Mammary epithelial cell (primary cell): ENCODE measurements at regions not wholly inside any gene's neighbourhood (a gene's known extent, or its start where the extent isn't known, plus 50 kb on each side); places are given as distances from the start of the nearest gene placed in this dataset.

Experiments used
- CTCF ChIP-seq, 2 donors: IDR thresholded peaks in 1 of 2; conservative IDR thresholded peaks in 1 of 2; 2 replicates each; pipeline ENCODE4 v1.5.1; 2011 to 2012; ENCODE audit warnings: inconsistent platforms in 2 of 2, low read length in 2 of 2, mild to moderate bottlenecking in 2 of 2, control low read depth in 1 of 2, low read depth in 1 of 2; ENCODE audit not compliant: insufficient read depth in 1 of 2; ENCODE audit errors: extremely low read depth in 1 of 2
- EZH2 ChIP-seq: IDR thresholded peaks from 2 replicates; pipeline ENCODE4 v1.6.1; 2012; ENCODE audit warnings: low read length, inconsistent platforms, borderline replicate concordance

- no peak for TF ChIP-seq CTCF (conservative IDR thresholded peaks at IDR 0.05 in 1 of 2, IDR thresholded peaks at IDR 0.05 in 1 of 2; ENCODE audit: extremely low read depth in 1 of 2, insufficient read depth in 1 of 2, low read depth in 1 of 2, low read length in 2 of 2)
- TF ChIP-seq EZH2: no peak
Measured at GRCh38 chr4:86487738-86488348, 106.3 kb upstream of the PTPN13 start.
